HG02840 (cell line): ENCODE measurements at regions not wholly inside any gene's neighbourhood (a gene's known extent, or its start where the extent isn't known, plus 50 kb on each side); places are given as distances from the start of the nearest gene placed in this dataset.
"Not testable (repeated sequence)": the region's sequence is repeated elsewhere in the genome, so short reads cannot be mapped to it uniquely, and the experiment has no call there.

Source experiments
- ATAC-seq: cut with Tn5 transposase; IDR thresholded peaks from one replicate; pipeline ENCODE4 v1.9.1; 2021; ENCODE audit warnings: mild to moderate bottlenecking, moderate library complexity, moderate number of reproducible peaks; ENCODE audit not compliant: unreplicated experiment, low FRiP score

GRCh38 chr4:12145768-12146167 is 717.1 kb upstream of the HS3ST1 start:
- ATAC-seq = no peak

- no peak for ATAC-seq
Observed at GRCh38 chr4:12145106-12145505, 716.4 kb upstream of the HS3ST1 start.

GRCh38 chr4:12144051-12144450 is 715.4 kb upstream of the HS3ST1 start:
- no peak for ATAC-seq

- ATAC-seq = no peak
Observed at GRCh38 chr4:12140864-12141263, 712.2 kb upstream of the HS3ST1 start.

- no peak for ATAC-seq
Observed at GRCh38 chr4:12139296-12139695, 710.6 kb upstream of the HS3ST1 start.

GRCh38 chr4:12138488-12138887 is 709.8 kb upstream of the HS3ST1 start:
- ATAC-seq = no peak

- no peak for ATAC-seq
Observed at GRCh38 chr4:12137575-12137974, 708.9 kb upstream of the HS3ST1 start.

GRCh38 chr4:12126474-12126873 is 697.8 kb upstream of the HS3ST1 start:
- ATAC-seq = no peak

GRCh38 chr4:12124138-12124537 is 695.4 kb upstream of the HS3ST1 start:
- no peak for ATAC-seq

GRCh38 chr4:12123707-12124106 is 695.0 kb upstream of the HS3ST1 start:
- ATAC-seq = no peak

- no peak for ATAC-seq
Observed at GRCh38 chr4:12122316-12122715, 693.6 kb upstream of the HS3ST1 start.

GRCh38 chr4:12120968-12121367 is 692.3 kb upstream of the HS3ST1 start:
- ATAC-seq = no peak

- ATAC-seq = peak; percentile 87
Observed at GRCh38 chr4:12118651-12119213, 690.0 kb upstream of the HS3ST1 start.

- no peak for ATAC-seq
Observed at GRCh38 chr4:12116009-12116552, 687.4 kb upstream of the HS3ST1 start.

GRCh38 chr4:12110627-12111026 is 681.9 kb upstream of the HS3ST1 start:
- no peak for ATAC-seq

- not testable (repeated sequence) for ATAC-seq
Observed at GRCh38 chr4:12109056-12109455, 680.4 kb upstream of the HS3ST1 start.

- no peak for ATAC-seq
Observed at GRCh38 chr4:12105519-12105918, 676.8 kb upstream of the HS3ST1 start.

- ATAC-seq = not testable (repeated sequence)
Observed at GRCh38 chr4:12089920-12090319, 661.2 kb upstream of the HS3ST1 start.

- ATAC-seq = no peak
Observed at GRCh38 chr4:12084690-12085089, 656.0 kb upstream of the HS3ST1 start.

GRCh38 chr4:12071316-12071715 is 642.6 kb upstream of the HS3ST1 start:
- no peak for ATAC-seq

- ATAC-seq = no peak
Observed at GRCh38 chr4:12053966-12054365, 625.3 kb upstream of the HS3ST1 start.

- ATAC-seq = no peak
Observed at GRCh38 chr4:12053556-12053955, 624.9 kb upstream of the HS3ST1 start.

- ATAC-seq = no peak
Observed at GRCh38 chr4:12050357-12050756, 621.7 kb upstream of the HS3ST1 start.
